ENCODE measurements at regions not wholly inside any gene's neighbourhood (a gene's known extent, or its start where the extent isn't known, plus 50 kb on each side); places are given as distances from the start of the nearest gene placed in this dataset.

GRCh38 chrX:26580021-26580420 lies 364.1 kb downstream of the MAGEB5 start:
- no peaks in the 10 kb centered on the region for H3K79me2 ChIP-seq (ENCODE audit: insufficient read depth, low read length)
- no peaks in the 10 kb centered on the region for H3K27me3 ChIP-seq (ENCODE audit: insufficient read depth, low read length)
- no peak overlapping the region for H3K4me3 ChIP-seq (ENCODE audit: low read depth, low read length, poor library complexity, severe bottlenecking)
- H4K20me1 ChIP-seq (ENCODE audit: insufficient read depth, low read length): no peaks in the 10 kb centered on the region
- no peaks in the 10 kb centered on the region for H3K9me2 ChIP-seq (ENCODE audit: low read depth, low read length)
- no peak overlapping the region for H3K27ac ChIP-seq (ENCODE audit: low read depth, low read length, poor library complexity, severe bottlenecking)
- no peaks in the 10 kb centered on the region for H3K36me3 ChIP-seq (ENCODE audit: insufficient read depth, low read length)
- no peaks in the 10 kb centered on the region for H3K4me1 ChIP-seq (ENCODE audit: insufficient read depth, low read length, severe bottlenecking)
- H3K4me2 ChIP-seq (ENCODE audit: low read length): no peak overlapping the region
- H3K9ac ChIP-seq (ENCODE audit: low read length): no peak overlapping the region
- no peak overlapping the region for H2AFZ ChIP-seq (ENCODE audit: low read length)
- TF ChIP-seq EZH2 (IDR thresholded peaks at IDR 0.05; ENCODE audit: borderline replicate concordance, low read length) (no peak), CTCF (IDR thresholded peaks at IDR 0.05; ENCODE audit: low read length) (no peak)
- no peaks in the 10 kb centered on the region for H3F3A ChIP-seq (ENCODE audit: insufficient read depth, low read length)
- H3K9me3 ChIP-seq (ENCODE audit: low read length): no peaks in the 10 kb centered on the region

- H2AFZ ChIP-seq (ENCODE audit: low read length): no peak overlapping the region
- no peaks in the 10 kb centered on the region for H3K27me3 ChIP-seq (ENCODE audit: insufficient read depth, low read length)
- no peak overlapping the region for H3K9ac ChIP-seq (ENCODE audit: low read length)
- no peak overlapping the region for H3K4me2 ChIP-seq (ENCODE audit: low read length)
- no peaks in the 10 kb centered on the region for H3K36me3 ChIP-seq (ENCODE audit: insufficient read depth, low read length)
- no peaks in the 10 kb centered on the region for H3F3A ChIP-seq (ENCODE audit: insufficient read depth, low read length)
- no peaks in the 10 kb centered on the region for H3K9me3 ChIP-seq (ENCODE audit: low read length)
- TF ChIP-seq EZH2 (IDR thresholded peaks at IDR 0.05; ENCODE audit: borderline replicate concordance, low read length) (no peak), CTCF (IDR thresholded peaks at IDR 0.05; ENCODE audit: low read length) (no peak)
- H3K4me3 ChIP-seq (ENCODE audit: low read depth, low read length, poor library complexity, severe bottlenecking): no peak overlapping the region
- H3K4me1 ChIP-seq (ENCODE audit: insufficient read depth, low read length, severe bottlenecking): no peaks in the 10 kb centered on the region
- no peaks in the 10 kb centered on the region for H4K20me1 ChIP-seq (ENCODE audit: insufficient read depth, low read length)
- no peaks in the 10 kb centered on the region for H3K79me2 ChIP-seq (ENCODE audit: insufficient read depth, low read length)
- no peaks in the 10 kb centered on the region for H3K9me2 ChIP-seq (ENCODE audit: low read depth, low read length)
- no peak overlapping the region for H3K27ac ChIP-seq (ENCODE audit: low read depth, low read length, poor library complexity, severe bottlenecking)
Measured at GRCh38 chrX:26574234-26574633, 358.3 kb downstream of the MAGEB5 start.

- Histone ChIP-seq H3K79me2 (ENCODE audit: insufficient read depth, low read length) (no peaks in the 10 kb centered on the region), H3K9me3 (ENCODE audit: low read length) (no peaks in the 10 kb centered on the region), H3K36me3 (ENCODE audit: insufficient read depth, low read length) (no peaks in the 10 kb centered on the region), H3K27me3 (ENCODE audit: insufficient read depth, low read length) (no peaks in the 10 kb centered on the region), H3K4me2 (ENCODE audit: low read length) (no peak overlapping the region), H3F3A (ENCODE audit: insufficient read depth, low read length) (no peaks in the 10 kb centered on the region), H3K9ac (ENCODE audit: low read length) (no peak overlapping the region), H3K4me3 (ENCODE audit: low read depth, low read length, poor library complexity, severe bottlenecking) (no peak overlapping the region), H2AFZ (ENCODE audit: low read length) (no peak overlapping the region), H4K20me1 (ENCODE audit: insufficient read depth, low read length) (no peaks in the 10 kb centered on the region), H3K4me1 (ENCODE audit: insufficient read depth, low read length, severe bottlenecking) (no peaks in the 10 kb centered on the region), H3K27ac (ENCODE audit: low read depth, low read length, poor library complexity, severe bottlenecking) (no peak overlapping the region), H3K9me2 (ENCODE audit: low read depth, low read length) (no peaks in the 10 kb centered on the region)
- TF ChIP-seq EZH2 (IDR thresholded peaks at IDR 0.05; ENCODE audit: borderline replicate concordance, low read length) (no peak), CTCF (IDR thresholded peaks at IDR 0.05; ENCODE audit: low read length) (no peak)
Measured at GRCh38 chrX:26562156-26562555, 346.2 kb downstream of the MAGEB5 start.

Data from OCI-LY1 (cell line).